IMR-90 (cell line): ENCODE measurements at regions not wholly inside any gene's neighbourhood (a gene's known extent, or its start where the extent isn't known, plus 50 kb on each side); places are given as distances from the start of the nearest gene placed in this dataset.

Experiments used
- ATAC-seq: fragments of 200-7000 bp; cut with Tn5 transposase; 2 replicates; pipeline ENCODE4 v1.9.1; 2020; ENCODE audit warnings: low read depth, mild to moderate bottlenecking, moderate library complexity
- BruUV-seq: library from RNA; stranded (reverse); fragments of 400-500 nt; replicated peaks from 2 replicates; lab custom pipeline; 2021; lab: Mats Ljungman, UMichigan
- CTCF ChIA-PET: fragments of 300-600 bp; formaldehyde crosslinking; extraction: SDS; loops from one replicate; lab custom pipeline; 2021; ENCODE audit warnings: antibody characterized with exemption; lab: Yijun Ruan, JAX
- POLR2A ChIA-PET: fragments of 300-600 bp; sonication (Branson Sonifier 250); formaldehyde crosslinking; loops from one replicate; lab custom pipeline; 2022; ENCODE audit warnings: antibody characterized with exemption; ENCODE audit not compliant: unreplicated experiment; lab: Charles Lee
- DNase-seq: peaks from one replicate; pipeline ENCODE4 v3.0.0; 2013
- H2AFZ ChIP-seq: replicated peaks from 2 replicates; pipeline ENCODE3; 2013; ENCODE audit warnings: low read length, mild to moderate bottlenecking; ENCODE audit not compliant: poor library complexity
- H2AK5ac ChIP-seq: 2 replicates; pipeline ENCODE4 v1.6.1; 2013; ENCODE audit warnings: low read depth, low read length, inconsistent platforms
- H2AK9ac ChIP-seq: replicated peaks from 2 replicates; pipeline ENCODE3; 2013; ENCODE audit warnings: mild to moderate bottlenecking, low read depth, low read length, moderate library complexity; ENCODE audit not compliant: poor library complexity
- H2BK120ac ChIP-seq: 2 replicates; pipeline ENCODE4 v1.6.1; 2013; ENCODE audit warnings: low read depth, low read length, inconsistent platforms
- H2BK15ac ChIP-seq: 3 replicates; pipeline ENCODE4 v1.6.1; 2013; ENCODE audit warnings: low read depth, low read length, inconsistent platforms
- H2BK20ac ChIP-seq: 2 replicates; pipeline ENCODE4 v1.6.1; 2013; ENCODE audit warnings: low read depth, mild to moderate bottlenecking, inconsistent platforms, low read length, moderate library complexity
- H2BK5ac ChIP-seq: 2 replicates; pipeline ENCODE4 v1.6.1; 2013; ENCODE audit warnings: mild to moderate bottlenecking, low read depth, low read length, inconsistent platforms; ENCODE audit not compliant: poor library complexity, severe bottlenecking
- H3K14ac ChIP-seq: replicated peaks from 2 replicates; pipeline ENCODE4 v1.6.1; 2013; ENCODE audit warnings: low read depth, low read length, inconsistent platforms
- H3K18ac ChIP-seq: 2 replicates; pipeline ENCODE4 v1.6.1; 2013; ENCODE audit warnings: low read depth, low read length, control low read depth
- H3K23ac ChIP-seq: 2 replicates; pipeline ENCODE4 v1.6.1; 2013; ENCODE audit warnings: low read depth, low read length, inconsistent platforms
- H3K27ac ChIP-seq: 2 replicates; pipeline ENCODE4 v1.5.1; 2013; ENCODE audit warnings: mild to moderate bottlenecking, control low read depth, low read length; ENCODE audit not compliant: insufficient read depth
- H3K27me3 ChIP-seq: 2 replicates; pipeline ENCODE4 v1.6.1; 2013; ENCODE audit warnings: low read length; ENCODE audit not compliant: control insufficient read depth, insufficient read depth
- H3K36me3 ChIP-seq: 2 replicates; pipeline ENCODE4 v1.6.1; 2013; ENCODE audit warnings: low read length, mixed read lengths; ENCODE audit not compliant: control insufficient read depth, insufficient read depth
- H3K4ac ChIP-seq: 2 replicates; pipeline ENCODE4 v1.6.1; 2013; ENCODE audit warnings: low read depth, low read length, inconsistent platforms
- H3K4me1 ChIP-seq: 2 replicates; pipeline ENCODE4 v1.6.1; 2013; ENCODE audit warnings: low read length, mixed read lengths; ENCODE audit not compliant: control insufficient read depth, insufficient read depth
- H3K4me2 ChIP-seq: 2 replicates; pipeline ENCODE4 v1.6.1; 2013; ENCODE audit warnings: low read depth, mild to moderate bottlenecking, control low read depth, low read length, moderate library complexity
- H3K4me3 ChIP-seq: 2 replicates; pipeline ENCODE4 v1.5.1; 2013; ENCODE audit warnings: low read depth, mild to moderate bottlenecking, control low read depth, low read length, moderate library complexity; ENCODE audit not compliant: insufficient read depth
- H3K56ac ChIP-seq: 2 replicates; pipeline ENCODE4 v1.6.1; 2013; ENCODE audit warnings: low read length, inconsistent platforms; ENCODE audit not compliant: insufficient read depth; ENCODE audit errors: extremely low read depth
- H3K79me1 ChIP-seq, 2 experiments: 2 replicates each; pipeline ENCODE4 v1.6.1; 2013; ENCODE audit warnings: low read length in 2 of 2, inconsistent platforms in 1 of 2, low read depth in 1 of 2
- H3K9ac ChIP-seq: 2 replicates; pipeline ENCODE4 v1.6.1; 2013; ENCODE audit warnings: low read depth, low read length, control low read depth
- H3K9me1 ChIP-seq: 2 replicates; pipeline ENCODE4 v1.6.1; 2013; ENCODE audit warnings: low read length, inconsistent platforms; ENCODE audit not compliant: insufficient read depth
- H3K9me3 ChIP-seq: 2 replicates; pipeline ENCODE4 v1.6.1; 2013; ENCODE audit warnings: low read length; ENCODE audit not compliant: control insufficient read depth, insufficient read depth
- H4K20me1 ChIP-seq: 2 replicates; pipeline ENCODE4 v1.6.1; 2013; ENCODE audit warnings: low read length, inconsistent platforms; ENCODE audit not compliant: insufficient read depth
- H4K5ac ChIP-seq: 2 replicates; pipeline ENCODE4 v1.6.1; 2013; ENCODE audit warnings: mild to moderate bottlenecking, low read depth, low read length, control low read depth
- H4K8ac ChIP-seq, 2 experiments: 2 replicates each; pipeline ENCODE4 v1.6.1; 2013; ENCODE audit warnings: low read depth in 2 of 2, low read length in 2 of 2, control low read depth in 1 of 2, inconsistent platforms in 1 of 2
- H4K91ac ChIP-seq: 2 replicates; pipeline ENCODE4 v1.6.1; 2013; ENCODE audit warnings: low read depth, low read length, inconsistent platforms; ENCODE audit not compliant: insufficient read depth
- BHLHE40 ChIP-seq: fragments of 150-350 bp; IDR thresholded peaks from 2 replicates; pipeline ENCODE4 v1.6.1; 2016; ENCODE audit warnings: mild to moderate bottlenecking, low read depth, low read length
- CEBPB ChIP-seq: IDR thresholded peaks from 2 replicates; pipeline ENCODE4 v1.6.1; 2012; ENCODE audit warnings: low read depth, low read length, improper control_type of control experiment
- CHD1 ChIP-seq: IDR thresholded peaks from 2 replicates; pipeline ENCODE4 v1.6.1; 2012; ENCODE audit warnings: low read depth, low read length, improper control_type of control experiment
- FOS ChIP-seq: fragments of 150-350 bp; IDR thresholded peaks from 2 replicates; pipeline ENCODE4 v1.6.1; 2016; ENCODE audit warnings: low read depth, low read length
- MAFK ChIP-seq: IDR thresholded peaks from 2 replicates; pipeline ENCODE4 v1.6.1; 2012; ENCODE audit warnings: low read depth, low read length, improper control_type of control experiment
- MAZ ChIP-seq: IDR thresholded peaks from 2 replicates; pipeline ENCODE4 v1.6.1; 2012; ENCODE audit warnings: low read depth, mild to moderate bottlenecking, low read length, improper control_type of control experiment, moderate library complexity, borderline replicate concordance
- MXI1 ChIP-seq: IDR thresholded peaks from 2 replicates; pipeline ENCODE4 v1.6.1; 2012; ENCODE audit warnings: low read depth, mild to moderate bottlenecking, low read length, moderate library complexity, borderline replicate concordance
- NFE2L2 ChIP-seq: fragments of 150-350 bp; IDR thresholded peaks from 2 replicates; pipeline ENCODE4 v1.6.1; 2016; ENCODE audit warnings: low read depth, mild to moderate bottlenecking, low read length
- POLR2A ChIP-seq: IDR thresholded peaks from 2 replicates; pipeline ENCODE4 v1.6.1; 2012; ENCODE audit warnings: mild to moderate bottlenecking, low read depth, low read length
- RCOR1 ChIP-seq: IDR thresholded peaks from 2 replicates; pipeline ENCODE4 v1.6.1; 2012; ENCODE audit warnings: mild to moderate bottlenecking, low read length, improper control_type of control experiment; ENCODE audit not compliant: insufficient replicate concordance
- RFX5 ChIP-seq: IDR thresholded peaks from 2 replicates; pipeline ENCODE4 v1.8.0; 2012; ENCODE audit warnings: low read depth, mild to moderate bottlenecking, low read length, moderate library complexity
- SMC3 ChIP-seq: fragments of 150-350 bp; IDR thresholded peaks from 2 replicates; pipeline ENCODE4 v1.6.1; 2016; ENCODE audit warnings: low read depth, mild to moderate bottlenecking, antibody characterized with exemption, low read length, moderate library complexity
- WGBS, 2 experiments: methylation state at CpG; one replicate each; pipeline versions ENCODE4 v1.1.5 to v1.1.7; 2013; ENCODE audit warnings: missing lambda C conversion rate in 2 of 2; ENCODE audit not compliant: insufficient read length in 1 of 2; ENCODE audit errors: extremely low coverage in 2 of 2; 5-methylcytosine and 5-hydroxymethylcytosine counted together
- dilution Hi-C: fragments of 300-500 bp; cut with HindIII; formaldehyde crosslinking; loops from one replicate; pipeline ENCODE4 v1.14.3; 2018; ENCODE audit warnings: low sequenced_read_pairs; ENCODE audit not compliant: unreplicated experiment
- in situ Hi-C: fragments of 300-500 bp; cut with MboI; formaldehyde crosslinking; loops from 3 replicates; pipeline ENCODE4 v1.14.3; 2019; ENCODE audit warnings: low sequenced_read_pairs, inconsistent platforms, mixed read lengths
- intact Hi-C: fragments of 100-400 bp; cut with micrococcal nuclease; formaldehyde crosslinking; loops from 2 replicates; pipeline ENCODE4 v1.10.0; 2022
- TF ChIP-seq, protein P1 (sequence below): fragments of 150-350 bp; IDR thresholded peaks from 2 replicates; pipeline ENCODE4 v1.6.1; 2017; ENCODE audit warnings: mild to moderate bottlenecking, antibody characterized with exemption, low read length, low read depth
- TF ChIP-seq, protein P2 (sequence below): fragments of 150-350 bp; IDR thresholded peaks from 2 replicates; pipeline ENCODE4 v1.6.1; 2016; ENCODE audit warnings: low read depth, mild to moderate bottlenecking, low read length, moderate library complexity, borderline replicate concordance
- TF ChIP-seq, protein P3 (sequence below): conservative IDR thresholded peaks from 2 replicates; pipeline ENCODE4 v1.5.1; 2012; ENCODE audit warnings: mild to moderate bottlenecking, low read depth, low read length, improper control_type of control experiment

DNA sequence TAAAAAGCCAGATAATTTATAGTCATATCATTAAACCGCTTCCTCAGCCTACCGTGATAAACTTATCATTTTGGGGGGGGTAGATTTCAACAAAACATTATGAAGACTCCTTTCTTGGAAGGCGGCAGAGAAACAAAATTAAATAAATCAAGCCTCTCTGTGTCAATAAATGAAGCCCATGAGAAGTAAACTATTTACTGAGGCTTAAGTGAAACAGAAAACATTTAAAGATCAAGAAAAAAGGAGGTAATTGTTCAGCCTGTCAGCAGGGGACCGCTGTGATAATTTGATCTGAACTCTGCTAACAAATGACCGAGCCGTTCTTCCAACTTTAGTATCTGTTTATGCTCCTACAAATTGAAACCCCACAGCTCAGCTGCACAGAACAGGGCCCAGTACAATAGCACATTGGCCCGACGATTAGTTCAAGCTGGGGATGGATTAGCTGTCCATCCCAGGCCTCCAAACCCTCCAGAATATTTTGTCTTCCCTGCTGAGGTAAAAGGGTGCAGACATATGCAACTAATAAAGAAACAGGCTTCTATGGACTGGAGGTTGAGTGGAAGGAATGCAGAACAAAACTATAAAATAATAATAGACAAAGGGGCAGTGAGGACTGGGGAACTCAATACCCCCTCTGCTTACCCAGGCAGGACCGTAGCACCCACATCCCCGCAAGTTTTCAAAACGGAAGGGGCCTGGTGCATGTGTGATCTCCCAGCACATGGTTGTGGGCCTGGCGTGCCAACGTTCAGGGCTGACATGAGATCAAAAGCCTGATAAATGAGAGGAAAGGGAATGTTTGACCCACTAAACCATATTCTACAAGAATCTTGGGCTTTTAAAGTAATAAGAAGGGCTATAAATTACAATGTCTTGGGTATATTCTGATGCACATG lies 298.1 kb upstream of the IRX5 start:
- H2BK120ac ChIP-seq = no peak overlapping the region
- H3K4me3 ChIP-seq = no peak overlapping the region
- no TSS peak for BruUV-seq
- no peaks in the 10 kb centered on the region; the same call in 1 of the 2 replicates for H3K9me3 ChIP-seq
- no peaks in the 10 kb centered on the region for H3K36me3 ChIP-seq
- in situ Hi-C loops = no loop called here
- H3K4me2 ChIP-seq = no peak overlapping the region
- no peaks in the 10 kb centered on the region for H3K4me1 ChIP-seq
- no peak overlapping the region for H3K9ac ChIP-seq
- no peaks in the 10 kb centered on the region for H4K20me1 ChIP-seq
- no peak overlapping the region for H2AK9ac ChIP-seq
- H2BK5ac ChIP-seq = no peak overlapping the region
- H3K4ac ChIP-seq = no peak overlapping the region
- H4K91ac ChIP-seq = no peak overlapping the region
- H3K14ac ChIP-seq = no peak overlapping the region
- WGBS, 2 experiments = no CpG with 5 or more reads among the region's 13 CpGs
- DNase-seq (no peak), ATAC-seq (no peak)
- ChIA-PET POLR2A (no interaction called here), CTCF (no interaction called here)
- H2BK15ac ChIP-seq = no peak overlapping the region
- H4K8ac ChIP-seq = no peak overlapping the region
- H3K27ac ChIP-seq = no peak overlapping the region
- no peak overlapping the region for H3K23ac ChIP-seq
- H3K9me1 ChIP-seq = no peaks in the 10 kb centered on the region
- intact Hi-C loops = no loop called here
- no peaks in the 10 kb centered on the region for H3K79me1 ChIP-seq
- H4K5ac ChIP-seq = no peak overlapping the region
- no peaks in the 10 kb centered on the region for H3K27me3 ChIP-seq
- H2AK5ac ChIP-seq = no peak overlapping the region
- no peak overlapping the region for H3K56ac ChIP-seq
- H2AFZ ChIP-seq = no peak overlapping the region
- no peak overlapping the region for H3K18ac ChIP-seq
- dilution Hi-C loops = no loop called here
- H2BK20ac ChIP-seq = no peak overlapping the region
- TF ChIP-seq MXI1 (no peak), SMC3 (no peak), MAFK (no peak), FOS (no peak), RCOR1 (no peak), CHD1 (no peak), RFX5 (no peak), POLR2A (no peak), NFE2L2 (no peak), BHLHE40 (no peak), CEBPB (no peak), MAZ (no peak)
- TF ChIP-seq, protein P1, sequence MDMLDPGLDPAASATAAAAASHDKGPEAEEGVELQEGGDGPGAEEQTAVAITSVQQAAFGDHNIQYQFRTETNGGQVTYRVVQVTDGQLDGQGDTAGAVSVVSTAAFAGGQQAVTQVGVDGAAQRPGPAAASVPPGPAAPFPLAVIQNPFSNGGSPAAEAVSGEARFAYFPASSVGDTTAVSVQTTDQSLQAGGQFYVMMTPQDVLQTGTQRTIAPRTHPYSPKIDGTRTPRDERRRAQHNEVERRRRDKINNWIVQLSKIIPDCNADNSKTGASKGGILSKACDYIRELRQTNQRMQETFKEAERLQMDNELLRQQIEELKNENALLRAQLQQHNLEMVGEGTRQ = no peak
- TF ChIP-seq, protein P2, sequence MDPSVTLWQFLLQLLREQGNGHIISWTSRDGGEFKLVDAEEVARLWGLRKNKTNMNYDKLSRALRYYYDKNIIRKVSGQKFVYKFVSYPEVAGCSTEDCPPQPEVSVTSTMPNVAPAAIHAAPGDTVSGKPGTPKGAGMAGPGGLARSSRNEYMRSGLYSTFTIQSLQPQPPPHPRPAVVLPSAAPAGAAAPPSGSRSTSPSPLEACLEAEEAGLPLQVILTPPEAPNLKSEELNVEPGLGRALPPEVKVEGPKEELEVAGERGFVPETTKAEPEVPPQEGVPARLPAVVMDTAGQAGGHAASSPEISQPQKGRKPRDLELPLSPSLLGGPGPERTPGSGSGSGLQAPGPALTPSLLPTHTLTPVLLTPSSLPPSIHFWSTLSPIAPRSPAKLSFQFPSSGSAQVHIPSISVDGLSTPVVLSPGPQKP = no peak
- TF ChIP-seq, protein P3, sequence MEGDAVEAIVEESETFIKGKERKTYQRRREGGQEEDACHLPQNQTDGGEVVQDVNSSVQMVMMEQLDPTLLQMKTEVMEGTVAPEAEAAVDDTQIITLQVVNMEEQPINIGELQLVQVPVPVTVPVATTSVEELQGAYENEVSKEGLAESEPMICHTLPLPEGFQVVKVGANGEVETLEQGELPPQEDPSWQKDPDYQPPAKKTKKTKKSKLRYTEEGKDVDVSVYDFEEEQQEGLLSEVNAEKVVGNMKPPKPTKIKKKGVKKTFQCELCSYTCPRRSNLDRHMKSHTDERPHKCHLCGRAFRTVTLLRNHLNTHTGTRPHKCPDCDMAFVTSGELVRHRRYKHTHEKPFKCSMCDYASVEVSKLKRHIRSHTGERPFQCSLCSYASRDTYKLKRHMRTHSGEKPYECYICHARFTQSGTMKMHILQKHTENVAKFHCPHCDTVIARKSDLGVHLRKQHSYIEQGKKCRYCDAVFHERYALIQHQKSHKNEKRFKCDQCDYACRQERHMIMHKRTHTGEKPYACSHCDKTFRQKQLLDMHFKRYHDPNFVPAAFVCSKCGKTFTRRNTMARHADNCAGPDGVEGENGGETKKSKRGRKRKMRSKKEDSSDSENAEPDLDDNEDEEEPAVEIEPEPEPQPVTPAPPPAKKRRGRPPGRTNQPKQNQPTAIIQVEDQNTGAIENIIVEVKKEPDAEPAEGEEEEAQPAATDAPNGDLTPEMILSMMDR = no peak
